ENCODE measurements at regions not wholly inside any gene's neighbourhood (a gene's known extent, or its start where the extent isn't known, plus 50 kb on each side); places are given as distances from the start of the nearest gene placed in this dataset.

DNA sequence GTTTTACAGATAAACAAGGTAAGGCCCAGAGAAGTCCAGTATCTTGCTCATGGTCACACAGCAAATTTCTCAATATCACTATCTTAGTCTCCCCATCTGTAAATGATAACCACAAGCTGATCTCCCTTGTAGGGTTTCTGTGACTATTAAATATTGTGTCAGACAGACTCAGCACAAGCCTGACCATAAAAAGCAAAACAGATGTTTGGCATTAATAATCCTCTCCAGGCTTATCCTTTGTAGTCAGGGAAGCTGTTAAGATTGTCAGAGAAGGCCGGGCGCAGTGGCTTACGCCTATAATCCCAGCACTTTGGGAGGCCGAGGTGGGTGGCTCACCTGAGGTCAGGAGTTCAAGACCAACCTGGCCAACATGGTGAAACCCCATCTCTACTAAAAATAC lies 173.2 kb upstream of the PRICKLE2 start (continued):
- TF ChIP-seq, protein P1, sequence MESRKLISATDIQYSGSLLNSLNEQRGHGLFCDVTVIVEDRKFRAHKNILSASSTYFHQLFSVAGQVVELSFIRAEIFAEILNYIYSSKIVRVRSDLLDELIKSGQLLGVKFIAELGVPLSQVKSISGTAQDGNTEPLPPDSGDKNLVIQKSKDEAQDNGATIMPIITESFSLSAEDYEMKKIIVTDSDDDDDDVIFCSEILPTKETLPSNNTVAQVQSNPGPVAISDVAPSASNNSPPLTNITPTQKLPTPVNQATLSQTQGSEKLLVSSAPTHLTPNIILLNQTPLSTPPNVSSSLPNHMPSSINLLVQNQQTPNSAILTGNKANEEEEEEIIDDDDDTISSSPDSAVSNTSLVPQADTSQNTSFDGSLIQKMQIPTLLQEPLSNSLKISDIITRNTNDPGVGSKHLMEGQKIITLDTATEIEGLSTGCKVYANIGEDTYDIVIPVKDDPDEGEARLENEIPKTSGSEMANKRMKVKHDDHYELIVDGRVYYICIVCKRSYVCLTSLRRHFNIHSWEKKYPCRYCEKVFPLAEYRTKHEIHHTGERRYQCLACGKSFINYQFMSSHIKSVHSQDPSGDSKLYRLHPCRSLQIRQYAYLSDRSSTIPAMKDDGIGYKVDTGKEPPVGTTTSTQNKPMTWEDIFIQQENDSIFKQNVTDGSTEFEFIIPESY (IDR thresholded peaks at IDR 0.05; ENCODE audit: extremely low read depth, insufficient replicate concordance, low read length) = no peak
- TF ChIP-seq CBX3 (IDR thresholded peaks at IDR 0.05; ENCODE audit: low read depth) = no peak
- TF ChIP-seq TCF7L2 (IDR thresholded peaks at IDR 0.05; ENCODE audit: borderline replicate concordance, extremely low read depth, insufficient read depth, insufficient read length) = no peak
- TF ChIP-seq ATF3 (IDR thresholded peaks at IDR 0.05) = no peak

DNA sequence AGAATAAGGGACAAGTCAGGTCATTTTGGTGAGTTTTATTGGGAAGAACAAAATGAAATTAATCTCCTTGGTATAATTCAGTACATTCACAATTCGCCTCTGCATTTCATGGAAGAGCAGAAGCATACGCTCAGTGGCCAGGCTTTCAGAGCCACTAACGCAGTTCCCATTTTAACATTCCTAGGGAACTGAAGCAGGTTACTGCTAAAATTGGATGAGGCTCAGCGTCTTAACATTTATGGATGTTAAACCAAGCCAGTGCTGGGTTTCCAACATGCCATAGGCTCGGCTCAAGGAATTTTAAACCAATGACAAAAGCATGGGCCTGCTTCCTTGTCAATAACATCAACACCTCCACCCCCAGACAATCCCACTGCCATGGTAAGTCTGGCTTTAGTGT lies 172.7 kb upstream of the PRICKLE2 start:
- ChIA-PET RAD21 (ENCODE audit: low non-redundant PET in 1 of 2, low total read pairs in 2 of 2, uncharacterized antibody in 2 of 2, unreplicated experiment in 2 of 2) (no interaction called here), POLR2A (no interaction called here), CTCF (no interaction called here)
- TF ChIP-seq ZNF274 (IDR thresholded peaks at IDR 0.05; ENCODE audit: low read depth, low read length) (no peak), SP1 (IDR thresholded peaks at IDR 0.05; ENCODE audit: low read depth) (no peak), ATF3 (IDR thresholded peaks at IDR 0.05) (no peak), ELF1 (IDR thresholded peaks at IDR 0.05; ENCODE audit: borderline replicate concordance, low read depth) (no peak), FOSL1 (IDR thresholded peaks at IDR 0.05; ENCODE audit: low read depth) (no peak), POLR2AphosphoS5 (IDR thresholded peaks at IDR 0.05; ENCODE audit: low read depth, low read length) (no peak), EZH2 (IDR thresholded peaks at IDR 0.05) (no peak)
- TF ChIP-seq, protein P2, sequence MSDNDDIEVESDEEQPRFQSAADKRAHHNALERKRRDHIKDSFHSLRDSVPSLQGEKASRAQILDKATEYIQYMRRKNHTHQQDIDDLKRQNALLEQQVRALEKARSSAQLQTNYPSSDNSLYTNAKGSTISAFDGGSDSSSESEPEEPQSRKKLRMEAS (IDR thresholded peaks at IDR 0.05) = no peak
- no peaks in the 10 kb centered on the region for H3K9me2 ChIP-seq (ENCODE audit: insufficient read depth)
- H3K4me3 ChIP-seq (replicated peaks in 1 of 2; ENCODE audit: low read depth in 1 of 2, low read length in 2 of 2) = no peak overlapping the region
- no TSS peak for BruUV-seq (replicated peaks)
- no peak overlapping the region for H3K9ac ChIP-seq (ENCODE audit: low read length)
- intact Hi-C loops (cut with micrococcal nuclease) = no loop called here
- no peak overlapping the region for H2AFZ ChIP-seq (ENCODE audit: low read depth, low read length, poor library complexity, severe bottlenecking)
- no peak for DNase-seq (ENCODE audit: low read depth, low spot score)
- no peak overlapping the region for H3K4me2 ChIP-seq (ENCODE audit: low read length)
- H3K27me3 ChIP-seq (ENCODE audit: insufficient read depth, low read length) = no peaks in the 10 kb centered on the region; the same call in 1 of the 2 replicates
- H3K27ac ChIP-seq (ENCODE audit: low read depth, low read length) = no peak overlapping the region
- H4K20me1 ChIP-seq (ENCODE audit: insufficient read depth) = no peaks in the 10 kb centered on the region
- no peaks in the 10 kb centered on the region for H3K9me3 ChIP-seq (ENCODE audit: control insufficient read depth in 1 of 2, insufficient read depth in 1 of 2, low read depth in 1 of 2, low read length in 2 of 2)
- no peaks in the 10 kb centered on the region for H3K79me2 ChIP-seq (ENCODE audit: insufficient read depth, low read length)
- no peak for ATAC-seq
- no peaks in the 10 kb centered on the region for H3K36me3 ChIP-seq (ENCODE audit: control insufficient read depth in 1 of 2, insufficient read depth in 2 of 2, low read length in 2 of 2)
- no peaks in the 10 kb centered on the region for H3K4me1 ChIP-seq (ENCODE audit: control insufficient read depth in 1 of 2, insufficient read depth in 2 of 2, low read length in 2 of 2)
